Body of pancreas (tissue), 4 donors: ENCODE measurements at regions not wholly inside any gene's neighbourhood (a gene's known extent, or its start where the extent isn't known, plus 50 kb on each side); places are given as distances from the start of the nearest gene placed in this dataset.
"Not testable (repeated sequence)": the region's sequence is repeated elsewhere in the genome, so short reads cannot be mapped to it uniquely, and the experiment has no call there.

Experiments
- ATAC-seq: fragments of 150-250 bp; one replicate; pipeline ENCODE4 v1.9.1; 2016
- DNase-seq, 4 donors: peaks; one replicate each; pipeline ENCODE4 v3.0.0-alpha.2; 2019
- H3K27ac ChIP-seq, 4 donors: fragments of 200-600 bp; sonication (generic); 1 replicate in 3 of 4; 2 replicates in 1 of 4; pipeline versions ENCODE4 v1.5.1 to v1.6.1; 2016 to 2019; ENCODE audit warnings: mild to moderate bottlenecking in 1 of 4, mixed read lengths in 1 of 4, moderate library complexity in 1 of 4
- H3K27me3 ChIP-seq, 2 donors: fragments of 200-600 bp; sonication (generic); one replicate each; pipeline ENCODE4 v1.6.0; 2016; ENCODE audit warnings: mild to moderate bottlenecking in 1 of 2
- H3K36me3 ChIP-seq, 2 donors: fragments of 200-600 bp; sonication (generic); replicated peaks in 1 of 2; 2 replicates each; pipeline ENCODE4 v1.5.1; 2016; ENCODE audit warnings: low read depth in 2 of 2; ENCODE audit not compliant: insufficient read depth in 1 of 2
- H3K4me1 ChIP-seq: fragments of 200-600 bp; sonication (generic); one replicate; pipeline ENCODE4 v1.6.0; 2016
- H3K4me3 ChIP-seq, 2 donors: fragments of 200-600 bp; sonication (generic); 1 replicate in 1 of 2; 2 replicates in 1 of 2; pipeline ENCODE4 v1.5.1; 2016 to 2019
- H3K9me3 ChIP-seq, 3 donors: fragments of 200-600 bp; sonication (generic); 1 replicate in 2 of 3; 2 replicates in 1 of 3; pipeline ENCODE4 v1.5.1; 2016
- CTCF ChIP-seq, 7 experiments: fragments of 450-650 bp in 4 of 7; fragments of 200-600 bp in 3 of 7; sonication (generic) in 3 of 7; IDR thresholded peaks; one replicate each; pipeline ENCODE4 v1.5.1; 2016 to 2019; ENCODE audit warnings: antibody characterized with exemption in 7 of 7
- POLR2A ChIP-seq, 3 donors: fragments of 450-650 bp; IDR thresholded peaks; one replicate each; pipeline ENCODE4 v1.6.1; 2016; ENCODE audit warnings: antibody characterized with exemption in 3 of 3, mild to moderate bottlenecking in 2 of 3
- WGBS, 2 donors: methylation state at CpG; one replicate each; pipeline ENCODE4 v1.1.5; 2017; 5-methylcytosine and 5-hydroxymethylcytosine counted together
- intact Hi-C: fragments of 100-400 bp; cut with DNase I; formaldehyde crosslinking; loops from one replicate; pipeline ENCODE4 v1.15.1; 2023

GRCh38 chr12:13905794-13906193, 75.6 kb downstream of the GRIN2B start:
- intact Hi-C loops: no loop called here
- no peak overlapping the region for H3K27ac ChIP-seq
- H3K4me1 ChIP-seq: peaks cover 2% of the 10 kb centered on the region
- 76 to 81% methylated on average over 4 of the region's 4 CpGs for WGBS, 2 donors
- H3K4me3 ChIP-seq: no peak overlapping the region
- DNase-seq (no peak), ATAC-seq (no peak)
- no peaks in the 10 kb centered on the region for H3K9me3 ChIP-seq
- TF ChIP-seq CTCF (IDR thresholded peaks at IDR 0.05) (no peak), POLR2A (IDR thresholded peaks at IDR 0.05) (no peak)
- no peaks in the 10 kb centered on the region for H3K27me3 ChIP-seq
- no peaks in the 10 kb centered on the region for H3K36me3 ChIP-seq

GRCh38 chr12:13900718-13901117, 80.7 kb downstream of the GRIN2B start:
- TF ChIP-seq CTCF (IDR thresholded peaks at IDR 0.05): no peak
- no peak for TF ChIP-seq POLR2A (IDR thresholded peaks at IDR 0.05)
- Histone ChIP-seq H3K4me1 (peaks cover 12% of the 10 kb centered on the region), H3K9me3 (no peaks in the 10 kb centered on the region), H3K27me3 (no peaks in the 10 kb centered on the region), H3K4me3 (no peak overlapping the region), H3K27ac (no peak overlapping the region), H3K36me3 (no peaks in the 10 kb centered on the region)
- intact Hi-C loops: no loop called here
- 35 to 40% methylated on average over 3 of the region's 3 CpGs for WGBS, 2 donors
- ATAC-seq (no peak), DNase-seq (no peak)

GRCh38 chr12:13898387-13898786, 83.0 kb downstream of the GRIN2B start:
- DNase-seq, H3K4me3 ChIP-seq, intact Hi-C loops, H3K27ac ChIP-seq, ATAC-seq, H3K9me3 ChIP-seq, H3K36me3 ChIP-seq, H3K27me3 ChIP-seq: not testable (repeated sequence)
- WGBS, 2 donors: 89% methylated on average over 5 of the region's 5 CpGs
- H3K4me1 ChIP-seq: peaks cover 12% of the 10 kb centered on the region

GRCh38 chr12:13897811-13898210, 83.6 kb downstream of the GRIN2B start:
- ATAC-seq: no peak
- Histone ChIP-seq H3K9me3 (no peaks in the 10 kb centered on the region), H3K27ac (no peak overlapping the region), H3K4me1 (peaks cover 12% of the 10 kb centered on the region), H3K36me3 (no peaks in the 10 kb centered on the region), H3K27me3 (no peaks in the 10 kb centered on the region), H3K4me3 (no peak overlapping the region)
- intact Hi-C loops: no loop called here
- no peak for DNase-seq
- TF ChIP-seq POLR2A (IDR thresholded peaks at IDR 0.05): no peak
- no peak for TF ChIP-seq CTCF (IDR thresholded peaks at IDR 0.05)

- Histone ChIP-seq H3K36me3 (no peaks in the 10 kb centered on the region), H3K4me3 (no peak overlapping the region), H3K4me1 (peaks cover 12% of the 10 kb centered on the region), H3K27me3 (no peaks in the 10 kb centered on the region), H3K9me3 (no peaks in the 10 kb centered on the region), H3K27ac (no peak overlapping the region)
- intact Hi-C loops: no loop called here
- DNase-seq: no peak
- 62 to 69% methylated on average over 9 of the region's 9 CpGs for WGBS, 2 donors
- TF ChIP-seq CTCF (IDR thresholded peaks at IDR 0.05) (no peak), POLR2A (IDR thresholded peaks at IDR 0.05) (no peak)
- no peak for ATAC-seq
Observed at GRCh38 chr12:13896063-13896626, 85.3 kb downstream of the GRIN2B start.
